ENCODE measurements at regions not wholly inside any gene's neighbourhood (a gene's known extent, or its start where the extent isn't known, plus 50 kb on each side); places are given as distances from the start of the nearest gene placed in this dataset.

DNA sequence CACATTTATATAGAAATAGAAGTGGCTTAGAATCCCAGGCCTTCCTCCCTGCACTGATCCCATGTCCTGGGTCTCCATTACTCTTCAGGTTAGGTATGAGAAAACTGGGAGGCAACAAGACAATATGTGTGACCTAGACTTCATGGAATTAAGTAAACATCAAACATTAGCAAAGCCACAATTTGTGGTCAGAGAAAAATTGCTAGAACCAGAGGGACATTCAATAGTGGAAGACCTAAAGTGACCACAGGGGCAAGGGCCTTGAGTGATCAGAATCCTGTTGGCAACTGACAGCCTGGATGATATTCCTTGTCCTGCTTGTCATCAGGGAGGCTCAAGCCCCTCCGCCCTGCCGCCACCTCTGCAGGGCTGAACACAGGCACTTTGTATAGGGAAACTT is 322.8 kb upstream of the CTNNB1 start:
- no peaks in the 10 kb centered on the region for H3K36me3 Mint-ChIP-seq (ENCODE audit: low read depth)
- WGBS, 2 experiments (ENCODE audit: insufficient coverage in 1 of 2, insufficient read length in 1 of 2), result 94 to 98% methylated on average over 2 of the region's 2 CpGs

DNA sequence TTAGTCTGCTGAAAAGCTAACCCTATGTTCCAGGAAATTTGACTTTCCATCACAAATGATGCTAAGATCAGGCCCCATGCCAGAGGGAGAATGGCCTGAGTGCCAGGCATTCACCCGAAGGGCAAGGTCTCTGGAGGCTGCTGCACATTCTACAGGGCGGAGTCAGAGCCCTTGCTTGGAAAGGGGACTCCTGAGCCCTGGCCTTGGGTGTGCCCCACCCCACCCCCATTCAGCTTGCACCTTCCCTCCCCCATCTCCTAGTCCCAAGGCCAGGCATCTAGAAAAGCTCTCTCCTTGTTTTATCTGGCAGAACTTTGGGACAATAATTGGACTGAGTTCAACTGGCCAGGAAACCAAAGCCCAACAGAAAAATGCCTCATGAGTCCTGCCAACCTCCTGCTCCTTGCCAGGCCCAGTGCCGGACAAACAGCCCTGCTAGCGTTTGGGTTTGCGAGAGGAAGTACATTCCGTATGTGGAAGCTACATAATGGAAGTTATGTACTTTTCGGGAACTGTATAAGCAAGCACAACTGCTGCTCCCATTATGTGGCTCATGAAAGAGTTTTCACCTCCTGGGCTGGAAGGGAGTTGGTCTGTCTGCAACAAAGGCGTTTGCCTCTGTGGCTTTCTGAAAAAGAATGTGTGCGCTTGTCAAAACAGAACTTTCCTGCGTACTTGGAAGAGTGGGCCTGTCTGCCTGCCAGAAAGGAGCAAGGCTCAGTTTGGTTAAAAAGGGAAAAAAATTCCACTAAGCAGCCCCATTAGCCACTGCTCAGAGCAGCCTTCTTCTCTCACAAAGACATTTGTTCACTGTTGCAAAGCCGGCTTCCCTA is 321.5 kb upstream of the CTNNB1 start:
- no peaks in the 10 kb centered on the region for H3K9me3 ChIP-seq (ENCODE audit: control insufficient read depth, low read length)
- DNase-seq, result no peak
- H3K27ac Mint-ChIP-seq, result no peak overlapping the region

More for the DNA sequence above, 322.8 kb upstream of the CTNNB1 start:
- peaks cover 3% of the 10 kb centered on the region for H3K27me3 Mint-ChIP-seq (ENCODE audit: insufficient read depth)
- Histone ChIP-seq H3K36me3 (ENCODE audit: control insufficient read depth, insufficient read depth, low read length) (no peaks in the 10 kb centered on the region), H3K27ac (ENCODE audit: low read depth, low read length) (no peak overlapping the region), H3K27me3 (ENCODE audit: control insufficient read depth, insufficient read depth, low read length, poor library complexity, severe bottlenecking) (no peaks in the 10 kb centered on the region), H3K9ac (ENCODE audit: extremely low read depth, low read length, poor library complexity, severe bottlenecking) (no peak overlapping the region), H3K9me3 (ENCODE audit: control insufficient read depth, low read length) (no peaks in the 10 kb centered on the region), H3K4me1 (ENCODE audit: control insufficient read depth, insufficient read depth, low read length) (peaks cover 26% of the 10 kb centered on the region), H3K4me3 (ENCODE audit: low read length) (no peak overlapping the region)
- H3K4me3 Mint-ChIP-seq, result no peak overlapping the region
- TF ChIP-seq, protein P1, sequence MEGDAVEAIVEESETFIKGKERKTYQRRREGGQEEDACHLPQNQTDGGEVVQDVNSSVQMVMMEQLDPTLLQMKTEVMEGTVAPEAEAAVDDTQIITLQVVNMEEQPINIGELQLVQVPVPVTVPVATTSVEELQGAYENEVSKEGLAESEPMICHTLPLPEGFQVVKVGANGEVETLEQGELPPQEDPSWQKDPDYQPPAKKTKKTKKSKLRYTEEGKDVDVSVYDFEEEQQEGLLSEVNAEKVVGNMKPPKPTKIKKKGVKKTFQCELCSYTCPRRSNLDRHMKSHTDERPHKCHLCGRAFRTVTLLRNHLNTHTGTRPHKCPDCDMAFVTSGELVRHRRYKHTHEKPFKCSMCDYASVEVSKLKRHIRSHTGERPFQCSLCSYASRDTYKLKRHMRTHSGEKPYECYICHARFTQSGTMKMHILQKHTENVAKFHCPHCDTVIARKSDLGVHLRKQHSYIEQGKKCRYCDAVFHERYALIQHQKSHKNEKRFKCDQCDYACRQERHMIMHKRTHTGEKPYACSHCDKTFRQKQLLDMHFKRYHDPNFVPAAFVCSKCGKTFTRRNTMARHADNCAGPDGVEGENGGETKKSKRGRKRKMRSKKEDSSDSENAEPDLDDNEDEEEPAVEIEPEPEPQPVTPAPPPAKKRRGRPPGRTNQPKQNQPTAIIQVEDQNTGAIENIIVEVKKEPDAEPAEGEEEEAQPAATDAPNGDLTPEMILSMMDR (conservative IDR thresholded peaks at IDR 0.05), result no peak
- H3K9me3 Mint-ChIP-seq, result no peaks in the 10 kb centered on the region
- no peak overlapping the region for H3K27ac Mint-ChIP-seq
- no peak for DNase-seq
- peaks cover 54% of the 10 kb centered on the region for H3K4me1 Mint-ChIP-seq

DNA sequence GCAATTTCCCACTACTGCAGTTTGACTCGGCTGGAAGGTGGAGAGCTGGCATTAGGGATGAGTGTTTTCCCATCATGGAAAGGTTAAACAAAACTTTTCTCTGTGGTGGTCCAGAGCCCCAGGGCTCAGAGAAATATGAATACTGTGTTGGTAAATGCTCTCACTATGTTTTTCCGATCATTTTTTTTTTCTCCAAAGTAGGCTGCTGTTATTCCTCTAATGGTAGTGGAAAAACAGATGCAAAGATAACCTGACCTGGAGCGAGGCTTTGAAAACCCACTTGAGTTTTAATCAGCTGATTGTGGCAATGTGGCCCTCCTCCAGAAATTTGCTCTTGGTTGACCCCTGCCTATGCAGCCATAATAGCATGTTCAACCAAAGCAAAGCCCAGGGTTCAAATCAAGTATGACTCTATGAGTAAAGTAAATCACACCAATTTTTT is 320.8 kb upstream of the CTNNB1 start:
- Histone ChIP-seq H3K4me3 (ENCODE audit: low read length) (no peak overlapping the region), H3K9ac (ENCODE audit: extremely low read depth, low read length, poor library complexity, severe bottlenecking) (no peak overlapping the region), H3K27ac (ENCODE audit: low read depth, low read length) (no peak overlapping the region), H3K27me3 (ENCODE audit: control insufficient read depth, insufficient read depth, low read length, poor library complexity, severe bottlenecking) (no peaks in the 10 kb centered on the region), H3K4me1 (ENCODE audit: control insufficient read depth, insufficient read depth, low read length) (peaks cover 8% of the 10 kb centered on the region), H3K36me3 (ENCODE audit: control insufficient read depth, insufficient read depth, low read length) (no peaks in the 10 kb centered on the region), H3K9me3 (ENCODE audit: control insufficient read depth, low read length) (no peaks in the 10 kb centered on the region)
- DNase-seq, result no peak
- Mint-ChIP-seq H3K36me3 (ENCODE audit: low read depth) (no peaks in the 10 kb centered on the region), H3K27ac (no peak overlapping the region), H3K4me3 (no peak overlapping the region), H3K4me1 (peaks cover 36% of the 10 kb centered on the region), H3K9me3 (no peaks in the 10 kb centered on the region), H3K27me3 (ENCODE audit: insufficient read depth) (peaks cover 8% of the 10 kb centered on the region)
- TF ChIP-seq, protein P1 (conservative IDR thresholded peaks at IDR 0.05), result no peak
- 87% methylated on average over 2 to 3 of the region's 3 CpGs for WGBS, 2 experiments (ENCODE audit: insufficient coverage in 1 of 2, insufficient read length in 1 of 2)

More for the DNA sequence above, 321.5 kb upstream of the CTNNB1 start:
- Histone ChIP-seq H3K27ac (ENCODE audit: low read depth, low read length) (no peak overlapping the region), H3K27me3 (ENCODE audit: control insufficient read depth, insufficient read depth, low read length, poor library complexity, severe bottlenecking) (no peaks in the 10 kb centered on the region), H3K4me3 (ENCODE audit: low read length) (no peak overlapping the region), H3K4me1 (ENCODE audit: control insufficient read depth, insufficient read depth, low read length) (peaks cover 13% of the 10 kb centered on the region), H3K36me3 (ENCODE audit: control insufficient read depth, insufficient read depth, low read length) (no peaks in the 10 kb centered on the region), H3K9ac (ENCODE audit: extremely low read depth, low read length, poor library complexity, severe bottlenecking) (no peak overlapping the region)
- H3K4me1 Mint-ChIP-seq, result peaks cover 42% of the 10 kb centered on the region
- H3K9me3 Mint-ChIP-seq, result no peaks in the 10 kb centered on the region
- H3K27me3 Mint-ChIP-seq (ENCODE audit: insufficient read depth), result peaks cover 8% of the 10 kb centered on the region
- TF ChIP-seq, protein P1 (conservative IDR thresholded peaks at IDR 0.05), result no peak
- no peaks in the 10 kb centered on the region for H3K36me3 Mint-ChIP-seq (ENCODE audit: low read depth)
- WGBS, 2 experiments (ENCODE audit: insufficient coverage in 1 of 2, insufficient read length in 1 of 2), result 91 to 93% methylated on average over 9 to 11 of the region's 11 CpGs
- H3K4me3 Mint-ChIP-seq, result no peak overlapping the region

All from endodermal cell (in vitro differentiated cells).